NCI-H82 treated with DMSO at 0.1 percent for 48 hours (cell line): ENCODE measurements at regions not wholly inside any gene's neighbourhood (a gene's known extent, or its start where the extent isn't known, plus 50 kb on each side); places are given as distances from the start of the nearest gene placed in this dataset.
"Not testable (repeated sequence)": the region's sequence is repeated elsewhere in the genome, so short reads cannot be mapped to it uniquely, and the experiment has no call there.

Experiments used
- DNase-seq: peaks from one replicate; lab custom pipeline; 2025; ENCODE audit not compliant: unreplicated experiment; lab: John Stamatoyannopoulos, UW

DNA sequence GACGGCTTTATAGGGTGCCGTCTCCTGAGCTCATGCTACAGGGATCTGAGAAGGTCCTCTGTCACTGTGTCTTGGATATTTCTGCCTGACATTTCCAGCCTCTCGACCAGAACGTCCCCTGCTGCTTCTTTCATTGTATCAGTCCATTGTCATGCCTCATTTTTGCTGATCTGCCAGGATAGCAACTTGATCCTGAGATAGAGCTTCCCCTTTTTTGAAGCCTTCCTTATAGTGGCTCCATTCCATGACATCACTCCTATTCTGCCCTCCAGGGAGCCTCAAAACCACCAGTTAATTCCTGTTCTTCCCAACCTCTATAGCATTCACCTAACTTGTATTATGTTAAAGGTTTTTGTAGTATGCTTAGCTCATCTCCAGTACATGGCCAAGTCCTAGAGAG lies 431.8 kb upstream of the NOX3 start:
- no peak for DNase-seq

DNA sequence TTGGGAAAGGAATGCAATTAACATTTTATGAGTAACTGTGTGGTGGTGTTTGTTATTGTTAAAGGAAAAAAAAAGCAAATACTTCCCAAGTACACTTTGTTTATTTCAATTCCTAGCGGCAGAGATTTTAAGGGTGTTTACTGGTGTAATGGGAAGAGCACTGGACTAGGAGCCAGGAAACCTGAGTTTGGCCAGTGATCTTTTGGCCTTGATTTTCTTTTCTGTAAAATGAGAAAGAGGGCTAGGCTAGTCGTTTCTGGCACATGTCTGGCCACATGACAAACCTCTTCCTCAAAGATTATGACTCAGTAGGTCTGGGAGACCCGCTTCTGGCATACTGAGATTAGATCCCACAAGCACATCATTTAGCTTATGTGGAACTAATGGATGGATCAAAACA lies 428.1 kb upstream of the NOX3 start:
- no peak for DNase-seq

GRCh38 chr6:155883334-155883731 lies 427.7 kb upstream of the NOX3 start:
- DNase-seq = no peak

DNA sequence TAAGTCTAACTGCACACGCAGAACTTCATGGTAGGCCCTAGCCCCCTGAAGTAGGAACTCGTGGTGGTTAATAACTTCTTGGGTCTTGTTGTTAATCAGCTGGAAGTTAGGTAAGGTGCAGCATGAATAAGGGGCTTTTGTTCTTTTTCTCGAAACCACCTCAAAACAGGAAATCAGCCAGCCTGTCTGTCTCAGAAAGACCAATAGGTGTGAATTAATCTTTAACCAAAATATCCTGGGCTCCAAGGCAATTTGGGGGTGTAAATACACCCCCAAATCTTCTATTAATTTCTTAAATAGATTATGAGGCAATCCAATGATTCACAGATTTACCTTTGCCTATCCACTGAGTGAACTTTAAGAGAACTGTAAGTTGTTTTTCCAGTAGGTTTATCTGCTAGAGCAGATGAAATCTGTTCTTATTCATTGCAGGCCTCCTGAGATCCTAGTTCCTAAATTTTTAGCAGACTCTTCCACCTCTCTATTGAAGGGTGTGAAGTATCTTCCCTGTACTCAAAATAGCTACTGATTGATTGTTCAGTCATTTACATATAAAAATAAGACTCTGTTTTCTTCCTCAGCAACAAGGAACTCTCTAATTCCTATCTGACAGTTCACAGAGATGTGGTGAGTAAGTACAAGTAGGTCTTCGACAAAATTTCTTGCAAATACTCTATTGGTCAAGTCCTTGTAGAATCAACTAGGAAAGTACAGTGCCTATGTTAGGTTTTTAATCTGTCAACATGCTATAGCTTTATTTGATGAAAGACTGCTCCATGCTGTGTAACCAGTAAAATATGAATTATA lies 427.1 kb upstream of the NOX3 start:
- no peak for DNase-seq

- no peak for DNase-seq
Measured at GRCh38 chr6:155881826-155882526, 426.3 kb upstream of the NOX3 start.

GRCh38 chr6:155880900-155881299 lies 425.3 kb upstream of the NOX3 start:
- DNase-seq = no peak

DNA sequence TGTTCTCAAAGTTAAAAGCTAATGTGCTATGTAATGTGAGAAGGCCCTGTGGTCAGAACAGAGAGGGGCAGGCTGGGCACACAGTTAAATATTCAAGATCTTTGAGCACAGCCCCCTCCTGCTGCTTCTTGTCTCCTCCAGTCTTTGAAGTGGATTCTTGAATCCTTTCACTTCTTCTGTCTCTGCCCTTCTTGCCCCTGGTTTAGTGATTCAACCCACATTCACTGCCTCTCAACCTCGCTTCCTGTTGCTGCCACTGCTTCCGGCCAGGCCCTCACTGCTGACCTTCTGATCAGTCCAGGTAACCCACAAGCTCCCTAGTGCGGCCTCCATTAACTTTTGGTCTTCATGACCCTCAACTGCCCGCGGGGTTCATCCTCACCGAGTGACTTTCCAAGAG lies 417.3 kb upstream of the NOX3 start:
- DNase-seq = no peak

GRCh38 chr6:155867682-155868081 lies 412.0 kb upstream of the NOX3 start:
- DNase-seq = no peak

DNA sequence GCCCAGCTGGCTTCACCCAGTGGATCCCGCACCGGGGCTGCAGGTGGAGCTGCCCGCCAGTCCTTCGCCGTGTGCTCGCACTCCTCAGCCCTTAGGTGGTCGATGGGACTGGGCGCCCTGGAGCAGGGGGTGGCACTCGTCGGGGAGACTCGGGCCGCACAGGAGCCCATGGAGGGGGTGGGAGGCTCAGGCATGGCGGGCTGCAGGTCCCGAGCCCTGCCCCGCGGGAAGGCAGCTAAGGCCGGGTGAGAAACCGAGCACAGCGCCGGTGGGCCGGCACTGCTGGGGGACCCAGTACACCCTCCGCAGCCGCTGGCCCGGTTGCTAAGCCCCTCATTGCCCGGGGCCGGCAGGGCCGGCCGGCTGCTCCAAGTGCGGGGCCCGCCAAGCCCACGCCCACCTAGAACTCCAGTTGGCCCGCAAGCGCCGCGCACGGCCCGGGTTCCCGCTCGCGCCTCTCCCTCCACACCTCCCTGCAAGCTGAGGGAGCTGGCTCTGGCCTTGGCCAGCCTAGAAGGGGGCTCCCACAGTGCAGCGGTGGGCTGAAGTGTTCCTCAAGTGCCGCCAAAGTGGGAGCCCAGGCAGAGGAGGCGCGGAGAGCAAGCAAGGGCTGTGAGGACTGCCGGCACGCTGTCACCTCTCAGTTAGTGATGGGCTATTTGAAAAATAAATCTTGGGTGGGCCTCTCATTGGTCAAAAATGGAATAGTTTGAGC lies 411.2 kb upstream of the NOX3 start:
- not testable (repeated sequence) for DNase-seq

DNA sequence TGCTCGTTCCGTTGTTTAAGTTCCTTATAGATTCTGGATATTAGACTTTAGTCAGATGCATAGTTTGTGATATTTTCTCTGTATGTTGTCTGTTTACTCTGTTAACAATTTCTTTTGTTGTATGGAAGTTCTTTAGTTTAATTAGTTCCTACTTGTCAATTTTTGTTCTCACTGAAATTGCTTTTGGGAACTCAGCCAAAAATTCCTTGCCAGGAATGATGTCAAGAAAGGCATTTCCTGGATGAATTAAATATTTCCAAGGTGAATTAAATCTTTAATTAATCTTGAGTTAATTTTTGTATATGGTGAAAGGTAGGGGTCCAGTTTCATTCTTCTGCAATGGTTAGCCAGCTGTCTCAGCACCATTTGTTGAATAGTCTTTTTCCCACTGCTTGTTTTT lies 406.2 kb upstream of the NOX3 start:
- no peak for DNase-seq

- DNase-seq = not testable (repeated sequence)
Measured at GRCh38 chr6:155858906-155859305, 403.3 kb upstream of the NOX3 start.

DNA sequence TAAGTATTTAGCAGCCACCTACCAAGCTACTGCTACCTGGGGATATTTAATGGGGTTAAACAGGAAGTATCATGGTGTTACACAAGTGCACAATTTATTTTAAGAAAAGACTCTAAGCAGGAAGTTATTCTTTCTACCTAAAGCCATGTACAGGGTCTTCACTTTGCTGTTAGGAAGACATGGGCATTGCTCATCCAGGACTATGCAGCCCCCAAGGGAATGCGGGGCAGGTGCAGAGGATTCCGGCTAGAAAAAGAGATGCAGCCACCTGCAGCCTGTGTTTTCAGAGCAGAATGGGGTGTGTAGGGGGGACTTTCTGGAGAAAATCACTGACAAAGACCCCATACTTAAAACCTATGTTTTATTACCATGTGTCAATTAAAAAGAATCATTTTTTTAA lies 399.1 kb upstream of the NOX3 start:
- DNase-seq = no peak

DNA sequence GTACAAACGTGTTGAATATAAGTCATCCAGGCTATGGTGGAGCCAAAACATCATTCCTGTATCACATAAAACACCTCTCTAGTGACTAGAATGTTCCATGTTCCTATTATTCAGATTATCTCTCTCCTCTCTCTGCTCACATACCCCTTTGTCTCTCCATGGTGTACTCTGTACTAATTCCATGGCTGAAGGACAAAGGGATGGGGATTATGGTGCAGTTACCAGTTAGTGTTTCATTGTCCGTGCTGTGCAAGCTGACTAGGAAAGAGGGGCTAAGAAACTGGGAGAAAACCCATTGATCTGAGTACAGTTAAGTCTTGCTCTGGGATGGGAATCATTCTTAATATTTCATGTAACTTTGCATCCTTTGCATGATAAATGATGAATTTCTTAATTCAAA lies 397.4 kb upstream of the NOX3 start:
- no peak for DNase-seq

DNA sequence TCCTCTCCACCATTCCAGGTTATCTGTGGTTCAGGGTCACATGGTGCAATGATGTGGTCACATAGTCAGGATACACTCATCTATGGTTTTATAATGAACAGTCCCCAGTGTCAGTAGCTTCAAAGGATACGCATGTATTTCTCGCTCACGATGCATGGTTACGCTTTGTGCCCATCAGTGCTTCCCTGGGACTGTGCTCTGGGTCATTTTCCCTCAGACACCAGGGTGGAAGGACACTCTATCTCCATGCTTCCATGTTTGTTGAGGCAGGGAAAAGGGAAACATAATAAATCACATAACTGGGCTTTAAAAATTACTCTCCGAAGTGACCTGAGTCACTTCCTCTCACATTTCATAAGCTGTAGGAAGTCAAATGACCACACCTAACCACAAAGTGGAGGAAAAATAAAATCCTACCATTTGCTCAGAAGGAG lies 394.8 kb upstream of the NOX3 start:
- DNase-seq = no peak

GRCh38 chr6:155847711-155848110 lies 392.1 kb upstream of the NOX3 start:
- no peak for DNase-seq

DNA sequence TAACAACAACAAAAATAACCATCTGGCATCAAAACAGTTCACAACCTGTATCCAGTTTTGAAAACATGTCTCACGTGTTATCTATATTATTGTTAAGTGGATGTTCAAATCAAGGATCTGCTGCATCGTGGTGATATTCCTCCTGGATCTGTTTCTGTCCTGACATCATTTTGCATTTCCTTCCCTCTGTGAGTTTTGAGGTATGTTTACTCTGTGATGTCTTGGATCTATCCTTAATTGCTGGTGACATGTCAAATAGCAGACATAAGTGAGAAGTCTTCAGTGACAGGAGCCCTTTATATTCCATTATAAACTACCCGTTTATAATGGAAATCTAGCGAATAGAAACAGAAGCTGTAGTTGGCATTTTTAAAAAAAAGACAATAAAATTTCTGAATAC lies 381.8 kb upstream of the NOX3 start:
- DNase-seq = no peak

GRCh38 chr6:155832596-155832995 lies 377.0 kb upstream of the NOX3 start:
- DNase-seq = no peak

GRCh38 chr6:155830531-155830930 lies 374.9 kb upstream of the NOX3 start:
- no peak for DNase-seq

- no peak for DNase-seq
Measured at GRCh38 chr6:155829646-155830045, 374.0 kb upstream of the NOX3 start.

GRCh38 chr6:155828989-155829388 lies 373.4 kb upstream of the NOX3 start:
- no peak for DNase-seq

DNA sequence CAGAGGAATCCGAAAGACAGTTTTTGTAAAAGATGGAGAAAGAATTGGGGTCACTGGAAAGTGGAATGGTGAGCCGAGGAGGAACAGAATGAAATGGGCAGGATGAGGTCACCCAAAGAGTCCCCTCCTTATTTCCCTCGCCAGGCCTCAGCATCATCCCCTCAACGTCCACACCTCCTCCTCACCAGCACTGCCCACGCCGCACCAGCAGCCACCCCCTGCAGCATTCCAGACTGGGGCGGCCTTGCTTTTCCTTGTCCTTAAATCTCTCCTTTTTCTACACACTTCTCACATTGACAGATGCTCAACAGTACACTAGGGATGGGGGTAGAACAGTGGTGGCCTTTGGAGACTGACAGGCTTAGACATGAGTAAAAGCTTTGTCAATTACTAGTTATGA lies 363.1 kb upstream of the NOX3 start:
- no peak for DNase-seq

DNA sequence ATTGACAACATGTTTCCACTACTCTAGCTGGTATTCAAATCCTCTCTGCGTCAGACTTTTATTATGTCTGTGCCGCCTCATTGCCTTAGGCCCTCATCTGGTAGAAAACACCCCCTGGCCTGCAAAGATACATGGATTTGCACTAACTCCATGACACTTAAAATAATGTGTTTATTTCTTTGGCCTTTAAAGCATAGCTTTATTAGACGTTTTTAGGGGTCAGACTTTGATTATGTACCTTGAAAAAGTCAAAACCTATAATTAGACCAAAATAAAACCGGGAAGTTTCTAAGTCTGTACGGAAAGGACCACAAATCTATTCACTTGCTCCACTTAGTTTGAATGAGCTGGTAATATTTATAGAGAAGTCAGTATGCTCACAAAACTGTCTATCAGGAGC lies 357.9 kb upstream of the NOX3 start:
- DNase-seq = no peak
